Esophagus muscularis mucosa (tissue), 4 donors: ENCODE measurements at regions not wholly inside any gene's neighbourhood (a gene's known extent, or its start where the extent isn't known, plus 50 kb on each side); places are given as distances from the start of the nearest gene placed in this dataset.

ENCODE experiments used
- CTCF ChIP-seq, 3 experiments: fragments of 200-600 bp in 2 of 3; fragments of 450-650 bp in 1 of 3; sonication (generic) in 2 of 3; IDR thresholded peaks; one replicate each; pipeline ENCODE4 v1.5.1; 2017 to 2019; ENCODE audit warnings: antibody characterized with exemption in 3 of 3, mild to moderate bottlenecking in 2 of 3, moderate library complexity in 1 of 3
- EP300 ChIP-seq: sonication (generic); formaldehyde crosslinking; IDR thresholded peaks from one replicate; pipeline ENCODE4 v1.6.1; 2017; ENCODE audit warnings: antibody characterized with exemption
- POLR2A ChIP-seq: fragments of 450-650 bp; IDR thresholded peaks from one replicate; pipeline ENCODE4 v1.6.1; 2017; ENCODE audit warnings: antibody characterized with exemption, moderate library complexity, mild to moderate bottlenecking, low read depth
- POLR2AphosphoS5 ChIP-seq, 2 donors: sonication (generic); formaldehyde crosslinking; IDR thresholded peaks; one replicate each; pipeline ENCODE4 v1.6.1; 2017; ENCODE audit warnings: antibody characterized with exemption in 2 of 2

GRCh38 chr20:22217712-22218352, 366.5 kb downstream of the FOXA2 start:
- TF ChIP-seq CTCF (IDR thresholded peaks at IDR 0.05) (no peak), POLR2A (no peak), POLR2AphosphoS5 (IDR thresholded peaks at IDR 0.05) (no peak), EP300 (no peak)
